HUES6 (cell line): ENCODE measurements at regions not wholly inside any gene's neighbourhood (a gene's known extent, or its start where the extent isn't known, plus 50 kb on each side); places are given as distances from the start of the nearest gene placed in this dataset.

Source experiments
- H3K27ac ChIP-seq: 2 replicates; pipeline ENCODE4 v1.7.0; 2013; ENCODE audit warnings: low read depth, mild to moderate bottlenecking, low read length, inconsistent platforms
- H3K27me3 ChIP-seq: 2 replicates; pipeline ENCODE4 v1.6.1; 2013; ENCODE audit warnings: low read length; ENCODE audit not compliant: control insufficient read depth, insufficient read depth
- H3K36me3 ChIP-seq: 2 replicates; pipeline ENCODE4 v1.6.1; 2013; ENCODE audit warnings: low read length; ENCODE audit not compliant: control insufficient read depth, insufficient read depth
- H3K4me1 ChIP-seq: 2 replicates; pipeline ENCODE4 v1.6.1; 2013; ENCODE audit warnings: low read length; ENCODE audit not compliant: control insufficient read depth, insufficient read depth
- H3K4me3 ChIP-seq: 2 replicates; pipeline ENCODE4 v1.5.1; 2013; ENCODE audit warnings: low read depth, low read length
- H3K9ac ChIP-seq: one replicate; pipeline ENCODE4 v1.6.1; 2013; ENCODE audit warnings: mild to moderate bottlenecking, low read length
- H3K9me3 ChIP-seq: 2 replicates; pipeline ENCODE4 v1.6.1; 2013; ENCODE audit warnings: low read depth, low read length; ENCODE audit not compliant: control insufficient read depth, insufficient read depth

DNA sequence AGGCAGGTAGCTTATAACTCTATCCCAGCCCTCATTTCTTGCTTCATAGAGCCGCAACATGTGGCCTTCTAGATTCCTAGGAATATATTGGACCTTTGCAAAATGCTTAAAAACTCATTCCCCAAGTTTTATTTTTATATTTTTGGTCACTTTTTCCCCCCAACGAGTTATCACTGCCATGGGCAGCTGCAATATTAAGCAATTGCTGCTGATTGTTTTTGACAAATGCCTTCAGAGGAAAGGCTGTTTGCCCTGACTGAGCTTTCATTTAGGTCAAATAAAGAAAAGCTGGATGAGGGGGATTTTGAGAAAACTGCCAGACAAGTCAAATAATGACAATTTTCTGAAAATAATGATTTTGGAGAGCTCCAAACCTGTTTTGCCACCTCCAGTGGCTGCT is 976.9 kb upstream of the MBL2 start:
- H3K9ac ChIP-seq = no peak overlapping the region
- H3K27me3 ChIP-seq = no peaks in the 10 kb centered on the region
- H3K9me3 ChIP-seq = peaks cover 22% of the 10 kb centered on the region
- no peak overlapping the region for H3K27ac ChIP-seq
- no peaks in the 10 kb centered on the region for H3K36me3 ChIP-seq
- H3K4me1 ChIP-seq = peaks cover 3% of the 10 kb centered on the region; the same call in 1 of the 2 replicates
- no peak overlapping the region for H3K4me3 ChIP-seq

DNA sequence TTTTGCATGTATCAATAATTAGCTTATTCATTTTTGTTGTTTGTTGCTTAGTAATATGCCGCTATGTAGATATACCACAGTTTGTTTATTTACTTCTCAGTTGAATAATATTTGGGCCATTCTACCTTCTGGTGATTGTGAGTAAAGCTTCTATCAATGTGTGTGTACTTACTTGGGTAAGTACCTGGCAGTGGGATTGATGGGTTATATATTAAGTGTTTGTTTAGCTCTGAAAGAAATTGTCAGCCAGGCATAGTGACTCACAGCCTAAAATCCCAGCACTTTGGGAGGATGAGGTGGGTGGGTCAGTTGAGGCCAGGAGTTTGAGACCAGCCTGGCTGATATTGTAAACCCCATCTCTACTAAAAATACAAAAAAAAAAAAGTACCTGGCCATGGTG is 975.7 kb upstream of the MBL2 start:
- Histone ChIP-seq H3K4me1 (peaks cover 4% of the 10 kb centered on the region; the same call in 1 of the 2 replicates), H3K9me3 (peaks cover 22% of the 10 kb centered on the region), H3K27me3 (no peaks in the 10 kb centered on the region), H3K36me3 (no peaks in the 10 kb centered on the region), H3K27ac (no peak overlapping the region), H3K9ac (no peak overlapping the region), H3K4me3 (no peak overlapping the region)

DNA sequence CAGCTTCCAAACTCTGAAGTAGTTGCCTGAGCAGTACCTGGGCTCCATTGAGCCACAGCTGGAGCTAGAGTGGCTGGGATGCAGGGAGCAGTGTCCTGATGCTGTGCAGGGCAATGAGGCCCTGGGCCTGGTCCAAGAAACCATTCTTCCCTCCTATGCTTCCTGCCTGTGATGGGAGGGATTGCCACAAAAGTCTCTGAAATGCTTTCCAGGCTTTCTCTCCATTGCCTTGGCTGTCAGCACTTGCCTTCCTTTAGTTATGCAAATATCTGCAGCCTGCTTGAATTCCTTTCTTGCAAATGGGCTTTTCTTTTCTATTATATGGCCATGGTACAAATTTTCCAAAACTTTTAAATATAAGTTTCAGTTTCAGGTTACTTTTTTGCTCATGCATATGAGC is 972.2 kb upstream of the MBL2 start:
- H3K27ac ChIP-seq = no peak overlapping the region
- peaks cover 4% of the 10 kb centered on the region; the same call in 1 of the 2 replicates for H3K4me1 ChIP-seq
- H3K27me3 ChIP-seq = no peaks in the 10 kb centered on the region

GRCh38 chr10:53744176-53744575 is 971.6 kb upstream of the MBL2 start:
- Histone ChIP-seq H3K4me1 (peaks cover 4% of the 10 kb centered on the region; the same call in 1 of the 2 replicates), H3K27ac (no peak overlapping the region), H3K9me3 (peaks cover 12% of the 10 kb centered on the region), H3K36me3 (no peaks in the 10 kb centered on the region), H3K9ac (no peak overlapping the region), H3K4me3 (no peak overlapping the region), H3K27me3 (no peaks in the 10 kb centered on the region)

More for the DNA sequence above, 972.2 kb upstream of the MBL2 start:
- H3K4me3 ChIP-seq = no peak overlapping the region
- H3K9ac ChIP-seq = no peak overlapping the region
- H3K36me3 ChIP-seq = no peaks in the 10 kb centered on the region
- peaks cover 17% of the 10 kb centered on the region for H3K9me3 ChIP-seq

DNA sequence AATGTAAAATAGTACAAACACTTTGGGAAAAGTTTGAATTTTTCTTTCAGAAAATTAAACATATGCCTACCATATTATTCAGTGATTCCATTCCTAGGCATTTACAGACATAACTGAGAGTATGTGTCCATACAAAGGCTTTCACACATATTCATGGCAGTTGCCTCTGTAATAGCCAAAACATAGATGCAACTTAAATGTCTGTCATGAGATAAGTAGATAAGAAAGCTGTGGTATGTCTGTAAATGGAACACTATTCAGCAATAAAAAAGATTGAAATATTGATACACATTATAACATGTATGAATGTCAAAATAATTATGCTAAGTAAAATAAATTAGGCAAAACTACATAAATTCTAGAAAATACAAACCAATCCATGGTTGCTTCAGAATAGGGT is 964.5 kb upstream of the MBL2 start:
- H3K4me1 ChIP-seq = no peaks in the 10 kb centered on the region
- 0 out of 2 replicates have a peak, but pooled peaks cover 4% of the 10 kb centered on the region for H3K9me3 ChIP-seq
- H3K27me3 ChIP-seq = no peaks in the 10 kb centered on the region
- H3K4me3 ChIP-seq = no peak overlapping the region
- H3K36me3 ChIP-seq = no peaks in the 10 kb centered on the region
- H3K9ac ChIP-seq = no peak overlapping the region
- H3K27ac ChIP-seq = no peak overlapping the region

DNA sequence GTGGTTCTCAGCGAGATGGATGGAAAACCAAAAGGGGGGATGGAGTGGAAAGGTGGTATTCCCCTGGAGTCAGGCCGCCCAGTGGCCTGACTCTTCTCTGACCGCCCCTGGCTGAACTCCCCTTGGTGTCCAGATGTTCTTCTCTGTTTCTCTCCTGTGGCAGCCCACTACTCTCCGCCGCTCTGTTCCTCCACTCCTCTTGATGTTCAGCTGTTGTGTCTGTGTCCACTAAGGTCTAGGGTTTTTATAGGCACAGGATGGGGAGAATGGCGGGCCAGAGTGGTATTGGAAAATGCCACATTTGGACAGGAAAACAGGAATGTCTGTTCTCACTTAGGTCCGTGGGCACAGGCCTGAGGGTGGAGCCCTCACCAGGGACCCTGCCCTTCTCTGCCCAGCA is 954.3 kb upstream of the MBL2 start:
- Histone ChIP-seq H3K27me3 (no peaks in the 10 kb centered on the region), H3K9me3 (no peaks in the 10 kb centered on the region), H3K36me3 (no peaks in the 10 kb centered on the region), H3K9ac (no peak overlapping the region), H3K27ac (no peak overlapping the region), H3K4me3 (no peak overlapping the region), H3K4me1 (no peaks in the 10 kb centered on the region)

DNA sequence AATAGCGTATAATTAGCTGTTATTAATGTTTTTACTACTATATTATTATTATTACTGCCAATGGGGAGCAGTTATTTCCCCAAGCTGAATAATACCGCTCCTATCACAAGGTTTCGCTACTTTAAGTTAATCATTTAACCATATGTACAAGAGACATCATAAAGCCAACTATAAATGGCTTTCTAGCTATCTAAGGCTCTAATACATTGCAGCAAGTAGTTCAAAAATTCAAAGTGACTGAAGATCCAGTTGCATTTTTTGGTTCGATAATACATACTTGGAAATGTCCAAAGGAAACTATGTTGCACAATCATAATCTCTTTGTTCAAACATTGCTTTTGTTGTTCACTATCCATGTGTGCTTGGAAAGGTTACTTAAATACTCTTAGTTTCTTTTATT is 952.0 kb upstream of the MBL2 start:
- Histone ChIP-seq H3K9ac (no peak overlapping the region), H3K27me3 (no peaks in the 10 kb centered on the region), H3K4me1 (no peaks in the 10 kb centered on the region), H3K27ac (no peak overlapping the region), H3K36me3 (no peaks in the 10 kb centered on the region), H3K4me3 (no peak overlapping the region), H3K9me3 (no peaks in the 10 kb centered on the region)

- H3K9ac ChIP-seq = no peak overlapping the region
- H3K9me3 ChIP-seq = no peaks in the 10 kb centered on the region
- H3K4me1 ChIP-seq = no peaks in the 10 kb centered on the region
- no peaks in the 10 kb centered on the region for H3K36me3 ChIP-seq
- H3K27ac ChIP-seq = no peak overlapping the region
- no peak overlapping the region for H3K4me3 ChIP-seq
- no peaks in the 10 kb centered on the region for H3K27me3 ChIP-seq
Measured at GRCh38 chr10:53719658-53720057, 947.1 kb upstream of the MBL2 start.

GRCh38 chr10:53716156-53716555 is 943.6 kb upstream of the MBL2 start:
- no peaks in the 10 kb centered on the region for H3K4me1 ChIP-seq
- no peaks in the 10 kb centered on the region for H3K9me3 ChIP-seq
- no peak overlapping the region for H3K27ac ChIP-seq
- H3K4me3 ChIP-seq = no peak overlapping the region
- H3K9ac ChIP-seq = no peak overlapping the region
- H3K36me3 ChIP-seq = no peaks in the 10 kb centered on the region
- no peaks in the 10 kb centered on the region for H3K27me3 ChIP-seq

- H3K36me3 ChIP-seq = no peaks in the 10 kb centered on the region
- no peak overlapping the region for H3K27ac ChIP-seq
- no peaks in the 10 kb centered on the region for H3K4me1 ChIP-seq
- no peaks in the 10 kb centered on the region for H3K27me3 ChIP-seq
- peaks cover 5% of the 10 kb centered on the region for H3K9me3 ChIP-seq
- H3K9ac ChIP-seq = no peak overlapping the region
- H3K4me3 ChIP-seq = no peak overlapping the region
Measured at GRCh38 chr10:53713431-53713830, 940.8 kb upstream of the MBL2 start.

DNA sequence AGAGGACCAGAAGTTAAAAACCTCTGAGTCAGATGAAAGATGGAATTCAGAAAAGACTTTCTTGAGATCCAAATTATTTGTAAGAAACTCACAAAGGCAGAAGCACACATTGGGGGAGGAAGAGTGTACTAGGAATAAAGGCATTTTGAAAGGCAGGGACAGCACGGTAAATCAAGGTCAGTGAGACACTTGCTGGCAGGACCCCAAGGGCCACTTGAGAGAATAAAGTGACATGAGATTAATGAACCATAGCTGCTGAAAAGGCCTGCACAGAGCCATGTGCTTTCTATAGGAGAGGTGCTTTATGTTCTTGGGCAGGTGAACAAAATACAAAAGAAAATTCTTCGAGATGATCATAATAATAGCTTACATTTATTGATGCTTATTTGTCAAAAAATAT is 929.9 kb upstream of the MBL2 start:
- Histone ChIP-seq H3K9ac (no peak overlapping the region), H3K4me1 (no peaks in the 10 kb centered on the region), H3K27me3 (no peaks in the 10 kb centered on the region), H3K27ac (no peak overlapping the region), H3K36me3 (no peaks in the 10 kb centered on the region), H3K4me3 (no peak overlapping the region), H3K9me3 (no peaks in the 10 kb centered on the region)

DNA sequence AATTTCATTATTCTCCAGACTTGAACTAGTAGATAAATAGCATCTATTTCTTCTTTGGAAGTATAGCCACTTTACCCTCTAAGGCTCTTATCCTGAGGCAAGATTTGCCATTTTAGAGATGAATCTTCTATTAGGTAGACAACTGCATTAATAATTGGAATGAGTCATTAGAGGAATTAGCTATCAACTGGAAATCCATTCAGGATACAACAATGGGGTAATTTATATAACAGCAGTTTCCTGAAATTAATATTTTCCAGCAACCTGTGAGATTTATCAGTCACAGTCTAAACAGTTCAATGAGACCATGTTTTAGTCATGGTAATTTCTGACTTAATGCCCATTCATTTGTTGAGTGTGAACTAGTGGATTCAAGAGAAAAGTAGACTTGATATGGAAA is 928.6 kb upstream of the MBL2 start:
- H3K27ac ChIP-seq = no peak overlapping the region
- H3K27me3 ChIP-seq = no peaks in the 10 kb centered on the region
- H3K9ac ChIP-seq = no peak overlapping the region
- H3K4me3 ChIP-seq = no peak overlapping the region
- H3K9me3 ChIP-seq = no peaks in the 10 kb centered on the region
- H3K4me1 ChIP-seq = no peaks in the 10 kb centered on the region
- no peaks in the 10 kb centered on the region for H3K36me3 ChIP-seq
